SH-SY5Y (cell line): ENCODE measurements at regions not wholly inside any gene's neighbourhood (a gene's known extent, or its start where the extent isn't known, plus 50 kb on each side); places are given as distances from the start of the nearest gene placed in this dataset.

Experiments
- GATA2 ChIP-seq: IDR thresholded peaks from 2 replicates; pipeline ENCODE4 v1.6.1; 2011; ENCODE audit warnings: mild to moderate bottlenecking, low read depth, low read length
- GATA3 ChIP-seq: IDR thresholded peaks from 2 replicates; pipeline ENCODE4 v1.6.1; 2011; ENCODE audit warnings: low read depth, mild to moderate bottlenecking, low read length, moderate library complexity

GRCh38 chr2:146541896-146542295 is 1302.9 kb upstream of the ACVR2A start:
- no peak for TF ChIP-seq GATA2
- TF ChIP-seq GATA3, result no peak
